K562 (cell line): ENCODE measurements at regions not wholly inside any gene's neighbourhood (a gene's known extent, or its start where the extent isn't known, plus 50 kb on each side); places are given as distances from the start of the nearest gene placed in this dataset.
A peak's percentile ranks its signal among the peaks of the same experiment; 100 is the strongest.

Experiments used
- ATAC-seq: fragments of 200-7000 bp; cut with Tn5 transposase; 3 replicates; pipeline ENCODE4 v1.9.1; 2020; ENCODE audit warnings: moderate library complexity
- BruUV-seq: library from RNA; stranded (reverse); fragments of 400-500 nt; replicated peaks from 2 replicates; lab custom pipeline; 2021; lab: Mats Ljungman, UMichigan
- CTCF ChIA-PET: fragments of 300-600 bp; formaldehyde crosslinking; extraction: SDS; loops from one replicate; lab custom pipeline; 2021; ENCODE audit warnings: low intra/inter-chr PET ratio; lab: Yijun Ruan, JAX
- POLR2A ChIA-PET: fragments of 300-600, 350-650 bp; sonication (Branson Sonifier 250); formaldehyde crosslinking; extraction: SDS; loops from one replicate; lab custom pipeline; 2021; ENCODE audit warnings: antibody characterized with exemption, inconsistent platforms; lab: Yijun Ruan, JAX
- DNase-seq, 4 experiments: peaks; one replicate each; pipeline versions ENCODE4 v3.0.0 to v3.0.0-alpha.2; 2011 to 2018; ENCODE audit warnings: low spot score in 3 of 4, mixed read lengths in 3 of 4; ENCODE audit errors: extremely low read depth in 1 of 4
- FAIRE-seq: peaks from 2 replicates; lab custom pipeline; 2011; peaks lifted over from hg19 to GRCh38; lab: Jason Lieb, UNC
- H2AFZ ChIP-seq: 2 replicates; pipeline ENCODE4 v1.6.0; 2011; ENCODE audit warnings: low read depth, low read length, control low read depth, inconsistent platforms
- H3K27ac ChIP-seq: fragments of 200-600 bp; 3 replicates; pipeline ENCODE4 v1.8.0; 2011; ENCODE audit warnings: low read depth, mild to moderate bottlenecking, control low read depth, inconsistent platforms, low read length, moderate library complexity, mixed read lengths; ENCODE audit errors: extremely low read depth
- H3K27me3 ChIP-seq, 2 experiments: fragments of 300-600 bp in 1 of 2; 2 replicates in 1 of 2; 3 replicates in 1 of 2; pipeline versions ENCODE4 v1.6.0 to v1.8.0; 2011; ENCODE audit warnings: inconsistent platforms in 2 of 2, low read length in 2 of 2, mild to moderate bottlenecking in 1 of 2, mixed read lengths in 1 of 2, moderate library complexity in 1 of 2; ENCODE audit not compliant: control insufficient read depth in 2 of 2, insufficient read depth in 2 of 2
- H3K36me3 ChIP-seq: fragments of 300-600 bp; 3 replicates; pipeline ENCODE4 v1.8.0; 2011; ENCODE audit warnings: mild to moderate bottlenecking, low read length, inconsistent platforms; ENCODE audit not compliant: control insufficient read depth, insufficient read depth
- H3K4me1 ChIP-seq, 2 experiments: fragments of 200-600 bp in 1 of 2; replicated peaks in 1 of 2; 2 replicates in 1 of 2; 3 replicates in 1 of 2; pipeline versions ENCODE4 v1.5.1 to v1.8.0; 2011; ENCODE audit warnings: inconsistent platforms in 2 of 2, low read length in 2 of 2, mild to moderate bottlenecking in 1 of 2, mixed read lengths in 1 of 2, moderate library complexity in 1 of 2; ENCODE audit not compliant: control insufficient read depth in 2 of 2, insufficient read depth in 2 of 2
- H3K4me2 ChIP-seq: 2 replicates; pipeline ENCODE4 v1.6.1; 2011; ENCODE audit warnings: low read length, control low read depth, inconsistent platforms, mixed read lengths; ENCODE audit not compliant: insufficient read depth
- H3K4me3 ChIP-seq: fragments of 200-600 bp; sonication (generic), shearing (Covaris generic); 2 replicates; pipeline ENCODE4 v1.5.1; 2016; ENCODE audit warnings: control low read depth, inconsistent platforms
- H3K79me2 ChIP-seq: fragments of 200-600 bp; 3 replicates; pipeline ENCODE4 v1.8.0; 2011; ENCODE audit warnings: low read length, inconsistent platforms; ENCODE audit not compliant: control insufficient read depth, insufficient read depth
- H3K9ac ChIP-seq, 2 experiments: 2 replicates each; pipeline versions ENCODE4 v1.6.0 to v1.6.1; 2011; ENCODE audit warnings: low read depth in 2 of 2, low read length in 2 of 2, control low read depth in 1 of 2, inconsistent platforms in 1 of 2, mild to moderate bottlenecking in 1 of 2, mixed read lengths in 1 of 2; ENCODE audit not compliant: insufficient read depth in 1 of 2
- H3K9me1 ChIP-seq: one replicate; pipeline ENCODE4 v1.6.0; 2011; ENCODE audit warnings: inconsistent platforms, mild to moderate bottlenecking, low read length, moderate library complexity; ENCODE audit not compliant: control insufficient read depth, insufficient read depth
- H3K9me3 ChIP-seq: replicated peaks from 2 replicates; pipeline ENCODE4 v1.5.1; 2011; ENCODE audit warnings: low read depth, low read length, inconsistent platforms; ENCODE audit not compliant: control insufficient read depth, insufficient read depth
- H4K20me1 ChIP-seq: replicated peaks from 2 replicates; pipeline ENCODE4 v1.6.1; 2011; ENCODE audit warnings: low read length, inconsistent platforms, mixed read lengths; ENCODE audit not compliant: control insufficient read depth, insufficient read depth
- CREM ChIP-seq: IDR thresholded peaks from 2 replicates; pipeline ENCODE4 v1.6.1; 2014; ENCODE audit warnings: antibody characterized with exemption, low read depth
- NR2C2 ChIP-seq, 2 experiments: fragments of 200-800 bp in 1 of 2; sonication (Bioruptor generic) in 1 of 2; sonication (generic) in 1 of 2; formaldehyde crosslinking in 1 of 2; IDR thresholded peaks; 2 replicates each; pipeline versions ENCODE4 v1.6.1 to v1.8.0; 2016 to 2022; ENCODE audit warnings: mild to moderate bottlenecking in 1 of 2, missing compliant biosample characterization in 1 of 2, missing genetic modification characterization in 1 of 2, missing genetic modification reagents in 1 of 2
- WGBS: fragments of 100-300 bp; shearing (Covaris generic); methylation state at CpG from one replicate; pipeline ENCODE4 v1.1.6; 2016; ENCODE audit warnings: low coverage, mixed read lengths; ENCODE audit not compliant: insufficient coverage; ENCODE audit errors: missing lambda C conversion rate; 5-methylcytosine and 5-hydroxymethylcytosine counted together
- in situ Hi-C: fragments of 300-500 bp; cut with MboI; formaldehyde crosslinking; loops from 4 replicates; pipeline ENCODE4 v1.15.0; 2018; ENCODE audit warnings: inconsistent platforms, mixed read lengths
- intact Hi-C: fragments of 100-400 bp; cut with micrococcal nuclease; formaldehyde crosslinking; loops from 2 replicates; pipeline ENCODE4 v1.14.2; 2022
- TF ChIP-seq, protein P1 (sequence below): sonication (generic); formaldehyde crosslinking; IDR thresholded peaks from 2 replicates; pipeline ENCODE4 v1.8.0; 2022; ENCODE audit warnings: missing genetic modification reagents, mild to moderate bottlenecking, borderline replicate concordance
- TF ChIP-seq, protein P2 (sequence below): fragments of 450-650 bp; formaldehyde crosslinking; IDR thresholded peaks from 2 replicates; pipeline ENCODE4 v1.4.0; 2020; ENCODE audit warnings: mild to moderate bottlenecking, moderate library complexity

GRCh38 chr14:49992901-49993339 is 100.0 kb downstream of the ARF6 start:
- H2AFZ ChIP-seq: peak overlapping the region; percentile 66; the same call in 1 of the 2 replicates
- POLR2A ChIA-PET: interaction anchor here (0.8 to 1.2 kb wide), 4 partner anchors 8 to 22 kb away, joined by 3 read pairs; no protein-coding TSS in a partner anchor
- ATAC-seq: peak; percentile 48
- TF ChIP-seq, protein P1, sequence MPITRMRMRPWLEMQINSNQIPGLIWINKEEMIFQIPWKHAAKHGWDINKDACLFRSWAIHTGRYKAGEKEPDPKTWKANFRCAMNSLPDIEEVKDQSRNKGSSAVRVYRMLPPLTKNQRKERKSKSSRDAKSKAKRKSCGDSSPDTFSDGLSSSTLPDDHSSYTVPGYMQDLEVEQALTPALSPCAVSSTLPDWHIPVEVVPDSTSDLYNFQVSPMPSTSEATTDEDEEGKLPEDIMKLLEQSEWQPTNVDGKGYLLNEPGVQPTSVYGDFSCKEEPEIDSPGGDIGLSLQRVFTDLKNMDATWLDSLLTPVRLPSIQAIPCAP (CRISPR knock-in tag): no peak
- TF ChIP-seq NR2C2 (CRISPR knock-in tag; IDR thresholded peaks at IDR 0.05) (no peak), NR2C2 (tag; IDR thresholded peaks at IDR 0.05) (peak; percentile 37; the same call in 1 of the 2 replicates), CREM (peak; percentile 18; the same call in 1 of the 2 replicates)
- TF ChIP-seq, protein P2, sequence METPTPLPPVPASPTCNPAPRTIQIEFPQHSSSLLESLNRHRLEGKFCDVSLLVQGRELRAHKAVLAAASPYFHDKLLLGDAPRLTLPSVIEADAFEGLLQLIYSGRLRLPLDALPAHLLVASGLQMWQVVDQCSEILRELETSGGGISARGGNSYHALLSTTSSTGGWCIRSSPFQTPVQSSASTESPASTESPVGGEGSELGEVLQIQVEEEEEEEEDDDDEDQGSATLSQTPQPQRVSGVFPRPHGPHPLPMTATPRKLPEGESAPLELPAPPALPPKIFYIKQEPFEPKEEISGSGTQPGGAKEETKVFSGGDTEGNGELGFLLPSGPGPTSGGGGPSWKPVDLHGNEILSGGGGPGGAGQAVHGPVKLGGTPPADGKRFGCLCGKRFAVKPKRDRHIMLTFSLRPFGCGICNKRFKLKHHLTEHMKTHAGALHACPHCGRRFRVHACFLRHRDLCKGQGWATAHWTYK: no peak
- TF ChIP-seq, all 486 proteins: peak for 2
- Histone ChIP-seq H3K79me2 (no peaks in the 10 kb centered on the region), H3K9me3 (no peaks in the 10 kb centered on the region), H3K4me2 (no peak overlapping the region), H3K9ac (peak overlapping the region in 1 of 2 experiments; percentile 74; a peak in 1 of 4 replicates), H3K9me1 (no peaks in the 10 kb centered on the region), H4K20me1 (no peaks in the 10 kb centered on the region), H3K4me1 (peaks cover 0 to 5% of the 10 kb centered on the region in 2 experiments; a peak in 3 of 5 replicates), H3K27me3 (no peaks in the 10 kb centered on the region), H3K27ac (no peak overlapping the region; the same call in 2 of the 3 replicates), H3K4me3 (no peak overlapping the region), H3K36me3 (no peaks in the 10 kb centered on the region)
- DNase-seq (no peak), FAIRE-seq (no peak)
- 38% methylated on average over 7 of the region's 7 CpGs for WGBS
- no TSS peak for BruUV-seq
- in situ Hi-C loops: no loop called here
- CTCF ChIA-PET: no interaction called here
- intact Hi-C loops: no loop called here
